Activated CD4-positive, alpha-beta T cell treated with anti-CD3 and anti-CD28 coated beads, Interleukin-2, amount 50 U/mL, for 24 hours (primary cell): ENCODE measurements at regions not wholly inside any gene's neighbourhood (a gene's known extent, or its start where the extent isn't known, plus 50 kb on each side); places are given as distances from the start of the nearest gene placed in this dataset.
"Not testable (repeated sequence)": the region's sequence is repeated elsewhere in the genome, so short reads cannot be mapped to it uniquely, and the experiment has no call there.

ENCODE experiments used
- DNase-seq, 2 donors: peaks; one replicate each; pipeline ENCODE4 v3.0.0-alpha.2; 2020; ENCODE audit warnings: low read depth in 1 of 2, low spot score in 1 of 2

- DNase-seq, result no peak
These were observed 184.3 kb upstream of the HMCN1 start for GRCh38 chr1:185549906-185550305.

- no peak for DNase-seq
These were observed 188.2 kb upstream of the HMCN1 start for GRCh38 chr1:185546029-185546428.

GRCh38 chr1:185541871-185542301, 192.3 kb upstream of the HMCN1 start:
- no peak for DNase-seq

- no peak for DNase-seq
These were observed 193.9 kb upstream of the HMCN1 start for GRCh38 chr1:185540295-185540694.

GRCh38 chr1:185539277-185539943, 194.8 kb upstream of the HMCN1 start:
- DNase-seq, result no peak

- not testable (repeated sequence) for DNase-seq
These were observed 195.8 kb upstream of the HMCN1 start for GRCh38 chr1:185538309-185538898.

DNA sequence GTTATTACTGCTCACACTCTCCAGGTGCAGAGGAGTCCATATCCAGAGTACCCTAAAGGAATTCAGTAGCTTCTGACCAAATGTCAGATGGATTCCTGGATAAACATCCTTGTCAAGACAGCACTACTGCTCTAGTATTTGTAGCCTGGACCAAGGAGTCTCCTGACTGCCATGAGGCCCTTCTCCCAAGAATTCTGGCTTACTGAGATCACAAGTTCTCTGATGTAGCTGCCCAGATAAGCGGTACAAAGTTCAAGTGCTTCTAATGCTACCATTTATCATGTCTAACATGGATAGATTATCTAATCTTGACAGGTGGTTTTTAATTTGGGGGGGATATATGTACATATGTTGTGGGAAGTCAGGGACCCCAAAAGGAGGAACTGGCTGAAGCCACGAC, 196.6 kb upstream of the HMCN1 start:
- no peak for DNase-seq

DNA sequence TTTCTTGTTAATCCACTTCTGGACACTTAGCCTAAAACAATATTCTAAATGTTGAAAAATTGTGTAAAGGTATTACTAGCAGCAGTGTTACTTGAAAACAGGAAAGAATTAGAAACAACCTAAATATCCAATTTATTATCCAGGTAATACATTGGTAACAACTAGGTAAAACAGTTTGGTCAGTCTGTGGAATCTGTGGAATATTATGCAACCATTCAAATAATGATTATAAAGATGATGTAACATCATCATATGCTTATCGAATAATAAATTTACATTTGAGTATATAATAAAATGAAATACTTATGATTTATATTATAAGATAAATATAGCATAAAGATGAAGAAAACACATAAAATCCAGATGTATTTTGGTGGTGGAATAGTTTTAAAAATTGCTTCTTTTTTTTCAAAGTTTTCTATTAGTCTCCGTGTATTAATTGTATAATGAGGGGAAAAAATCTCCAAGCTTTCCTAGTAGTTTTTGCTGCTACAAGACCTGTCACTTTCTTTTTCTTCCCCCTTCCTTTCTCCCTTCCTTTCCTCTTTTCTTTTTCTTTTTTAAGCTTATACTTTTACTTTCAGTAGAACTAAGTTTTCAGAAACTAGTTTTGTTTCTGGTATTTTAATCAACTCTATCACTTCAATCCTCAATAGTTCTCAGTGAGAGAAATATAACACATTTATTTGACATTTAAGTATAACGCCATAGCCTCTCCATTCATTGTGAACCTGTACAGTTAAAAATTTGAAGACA, 197.8 kb upstream of the HMCN1 start:
- no peak for DNase-seq

- DNase-seq, result no peak
These were observed 198.6 kb upstream of the HMCN1 start for GRCh38 chr1:185535621-185536020.

DNA sequence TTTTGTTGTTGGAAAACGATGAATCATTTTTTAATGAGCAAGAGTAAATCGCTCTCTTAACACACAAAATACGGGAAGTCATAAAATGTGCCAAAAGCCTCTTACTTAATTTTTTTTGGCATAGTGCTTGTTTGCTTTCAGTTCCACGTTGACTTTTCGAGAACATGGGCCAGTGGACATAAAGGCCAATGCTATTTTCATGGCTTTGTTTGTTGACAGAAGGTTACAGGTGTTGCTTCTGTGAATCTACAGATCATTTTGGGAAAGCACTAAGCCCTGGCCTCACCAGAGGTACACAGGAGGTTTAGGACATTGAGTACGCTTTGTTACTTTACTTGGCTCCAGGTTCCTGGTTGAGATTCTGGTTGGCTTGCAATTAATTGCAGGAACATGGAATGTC, 199.4 kb upstream of the HMCN1 start:
- DNase-seq, result no peak

DNA sequence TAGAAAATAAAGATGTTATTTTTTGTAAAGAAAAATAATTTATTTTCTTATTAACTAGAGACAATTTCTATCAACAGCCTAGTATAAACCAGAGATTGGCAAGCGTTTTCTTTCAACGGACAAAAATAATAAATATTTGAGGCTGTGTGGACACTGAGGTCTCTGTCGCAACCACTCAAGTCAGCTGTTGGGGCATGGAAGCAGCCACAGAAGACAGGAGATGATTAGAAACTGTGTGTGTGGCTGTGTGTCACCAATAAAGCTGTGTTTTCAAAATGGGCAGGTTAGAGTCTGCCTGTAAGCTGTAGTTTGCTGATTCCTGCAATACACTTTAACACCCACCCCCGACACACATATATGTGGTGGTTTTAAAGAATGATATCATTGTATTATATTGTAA, 200.6 kb upstream of the HMCN1 start:
- DNase-seq, result no peak

DNA sequence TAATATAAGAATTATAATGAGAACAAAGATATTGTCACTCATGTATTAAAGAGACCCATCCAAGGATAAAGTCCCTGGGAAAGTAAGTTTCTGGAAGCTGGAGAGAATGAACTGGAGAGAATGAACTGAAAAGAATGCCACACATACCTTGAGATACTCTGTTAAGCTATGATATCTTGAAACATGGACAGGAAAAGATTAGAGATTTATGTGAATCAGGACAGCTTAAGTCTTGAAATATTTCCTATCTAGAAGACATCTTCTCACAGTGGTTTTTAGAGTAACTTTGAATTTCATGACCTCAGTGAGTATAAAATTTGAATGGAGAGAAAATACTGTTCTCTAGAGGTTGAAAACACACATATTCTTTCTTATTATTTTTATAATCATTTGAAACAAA, 201.3 kb upstream of the HMCN1 start:
- no peak for DNase-seq

- no peak for DNase-seq
These were observed 202.4 kb upstream of the HMCN1 start for GRCh38 chr1:185531838-185532237.

- DNase-seq, result no peak
These were observed 204.0 kb upstream of the HMCN1 start for GRCh38 chr1:185530215-185530614.

DNA sequence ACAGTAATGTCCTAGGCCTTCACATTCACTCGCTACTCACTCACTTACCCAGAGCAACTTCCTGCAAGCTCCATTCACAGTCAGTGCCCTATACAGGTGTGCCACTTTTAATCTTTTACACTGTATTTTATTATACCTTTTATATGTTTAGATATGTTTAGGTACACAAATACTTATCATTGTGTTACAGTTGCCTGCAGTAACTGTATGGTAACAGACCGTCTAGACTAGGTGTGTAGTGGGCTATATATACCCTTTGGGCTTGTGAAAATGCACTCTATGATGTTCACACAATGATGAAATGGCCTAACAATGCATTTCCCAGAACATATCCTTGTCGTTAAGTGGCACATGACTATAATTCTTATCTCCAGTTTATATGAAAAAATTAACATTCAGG, 204.5 kb upstream of the HMCN1 start:
- no peak for DNase-seq

- no peak for DNase-seq
These were observed 206.0 kb upstream of the HMCN1 start for GRCh38 chr1:185528084-185528676.

DNA sequence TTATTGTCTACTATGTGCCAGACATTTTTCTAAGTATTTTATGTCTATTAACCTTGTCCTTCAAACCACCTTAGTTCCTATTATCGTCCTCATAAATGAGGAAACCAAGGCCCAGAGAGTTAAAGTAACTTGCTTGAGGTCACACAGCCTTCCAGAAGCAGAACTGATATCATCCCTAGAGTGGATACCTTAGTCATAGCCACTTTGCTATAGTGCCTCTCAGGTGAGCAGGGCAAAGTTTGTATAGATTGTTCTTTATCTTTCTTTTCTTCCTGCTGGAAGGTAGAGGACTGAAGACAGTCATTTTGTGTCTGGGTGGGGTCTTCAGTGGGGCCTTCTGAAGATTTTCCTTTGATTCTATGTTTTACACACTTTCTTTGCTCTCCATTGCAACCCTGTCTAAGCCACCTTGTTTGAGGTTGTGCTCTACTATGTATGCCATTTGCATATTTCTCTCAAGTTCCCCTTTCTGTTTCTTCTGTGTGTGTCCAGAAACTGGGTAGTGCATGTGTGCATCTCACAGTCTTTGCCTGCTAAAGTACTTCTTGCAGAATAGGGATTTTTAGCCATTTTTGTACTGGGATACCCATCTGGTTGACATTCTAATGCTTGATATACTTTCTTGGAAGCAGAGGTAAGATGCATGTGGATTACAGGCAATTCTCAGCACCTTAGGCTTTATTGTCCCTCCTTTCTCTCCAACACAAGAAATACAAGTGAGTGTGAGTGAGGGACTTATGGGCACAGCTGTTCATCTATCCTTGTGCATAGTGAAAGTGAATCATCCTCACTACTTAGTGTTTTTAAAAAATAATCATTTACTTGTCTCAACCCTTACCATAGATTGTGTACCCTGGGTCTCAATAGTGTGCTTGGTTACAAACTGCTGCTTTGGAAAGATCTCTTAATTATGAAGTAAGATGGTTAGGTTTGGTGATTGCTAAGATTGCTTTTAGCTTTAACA, 207.6 kb upstream of the HMCN1 start:
- DNase-seq, result no peak

DNA sequence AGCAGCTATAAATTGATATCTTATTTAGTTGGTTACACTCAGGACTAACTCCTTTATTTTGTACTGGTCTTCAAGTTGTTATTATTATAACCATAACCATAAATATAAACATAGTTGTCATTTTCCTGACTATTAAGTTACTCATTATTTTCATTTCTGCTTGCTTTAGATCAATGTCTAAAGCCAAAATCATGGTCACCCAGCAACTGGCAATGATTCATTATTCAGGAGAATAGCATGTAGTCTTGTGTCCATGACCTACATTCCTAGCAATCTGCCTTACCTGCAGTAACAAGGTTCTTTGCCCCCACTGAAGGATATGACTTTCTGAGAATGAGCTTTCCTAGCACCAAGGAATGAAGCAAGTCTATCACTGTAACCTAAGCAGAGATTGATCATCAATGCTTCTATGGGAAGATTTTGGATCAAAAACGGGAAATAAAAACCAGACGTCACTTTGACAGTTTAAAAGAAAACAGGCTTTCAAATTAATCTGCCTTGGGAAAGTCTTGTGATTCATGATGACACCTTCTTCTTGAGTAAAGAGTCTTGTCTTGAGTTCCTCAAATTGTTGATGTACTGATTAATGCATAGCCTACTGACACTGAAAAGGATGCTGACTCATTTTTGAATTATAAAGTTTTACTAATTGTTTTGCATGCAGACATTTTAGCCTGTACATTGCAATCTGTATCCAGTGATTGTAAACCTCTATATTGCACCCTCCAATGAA, 203.3 kb upstream of the IVNS1ABP start:
- no peak for DNase-seq

- no peak for DNase-seq
These were observed 200.9 kb upstream of the IVNS1ABP start for GRCh38 chr1:185517808-185518419.

DNA sequence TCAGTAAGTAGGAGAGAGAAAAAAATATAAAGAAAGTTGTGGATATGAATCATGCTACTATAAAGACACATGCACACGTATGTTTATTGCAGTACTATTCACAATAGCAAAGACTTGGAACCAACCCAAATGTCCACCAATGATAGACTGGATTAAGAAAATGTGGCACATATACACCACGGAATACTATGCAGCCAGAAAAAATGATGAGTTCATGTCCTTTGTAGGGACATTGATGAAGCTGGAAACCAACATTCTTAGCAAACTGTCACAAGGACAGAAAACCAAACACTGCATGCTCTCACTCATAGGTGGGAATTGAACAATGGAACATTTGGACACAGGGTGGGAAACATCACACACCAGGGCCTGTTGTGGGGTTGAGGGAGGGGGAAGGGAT, 200.3 kb upstream of the IVNS1ABP start:
- not testable (repeated sequence) for DNase-seq
